Loucy (cell line): ENCODE measurements at regions not wholly inside any gene's neighbourhood (a gene's known extent, or its start where the extent isn't known, plus 50 kb on each side); places are given as distances from the start of the nearest gene placed in this dataset.

Experiments used
- CTCF ChIP-seq: fragments of 200-600 bp; sonication (generic); conservative IDR thresholded peaks from 2 replicates; pipeline ENCODE4 v1.5.1; 2014; ENCODE audit warnings: mild to moderate bottlenecking, antibody characterized with exemption, low read length
- EZH2phosphoT487 ChIP-seq: fragments of 200-600 bp; IDR thresholded peaks from 2 replicates; pipeline ENCODE4 v1.6.1; 2018; ENCODE audit warnings: antibody characterized with exemption, mild to moderate bottlenecking, moderate library complexity, borderline replicate concordance

- TF ChIP-seq CTCF = no peak
- no peak for TF ChIP-seq EZH2phosphoT487
Measured at GRCh38 chr7:109126404-109127050, 556.9 kb downstream of the DNAJB9 start.
